NCI-H2081 treated with DMSO at 0.1 percent for 48 hours (cell line): ENCODE measurements at regions not wholly inside any gene's neighbourhood (a gene's known extent, or its start where the extent isn't known, plus 50 kb on each side); places are given as distances from the start of the nearest gene placed in this dataset.
"Not testable (repeated sequence)": the region's sequence is repeated elsewhere in the genome, so short reads cannot be mapped to it uniquely, and the experiment has no call there.

Experiments used
- DNase-seq: peaks from one replicate; lab custom pipeline; 2025; lab: John Stamatoyannopoulos, UW

- no peak for DNase-seq
Measured at GRCh38 chr5:84961193-84961592, 576.5 kb upstream of the EDIL3 start.

- no peak for DNase-seq
Measured at GRCh38 chr5:84961903-84962302, 577.2 kb upstream of the EDIL3 start.

- no peak for DNase-seq
Measured at GRCh38 chr5:84983093-84983492, 598.4 kb upstream of the EDIL3 start.

- DNase-seq, result no peak
Measured at GRCh38 chr5:84985148-84985547, 600.5 kb upstream of the EDIL3 start.

- no peak for DNase-seq
Measured at GRCh38 chr5:84986688-84987087, 602.0 kb upstream of the EDIL3 start.

- no peak for DNase-seq
Measured at GRCh38 chr5:85000671-85001070, 616.0 kb upstream of the EDIL3 start.

- DNase-seq, result not testable (repeated sequence)
Measured at GRCh38 chr5:85002026-85002425, 617.3 kb upstream of the EDIL3 start.

GRCh38 chr5:85010014-85010562, 625.4 kb upstream of the EDIL3 start:
- DNase-seq, result no peak

GRCh38 chr5:85017261-85017660, 632.6 kb upstream of the EDIL3 start:
- DNase-seq, result no peak

- DNase-seq, result no peak
Measured at GRCh38 chr5:85030316-85031084, 645.8 kb upstream of the EDIL3 start.

- peak; percentile 34 for DNase-seq
Measured at GRCh38 chr5:85049020-85049419, 664.3 kb upstream of the EDIL3 start.

GRCh38 chr5:85052826-85053225, 668.1 kb upstream of the EDIL3 start:
- DNase-seq, result no peak

- no peak for DNase-seq
Measured at GRCh38 chr5:85069659-85070640, 685.3 kb upstream of the EDIL3 start.

- DNase-seq, result no peak
Measured at GRCh38 chr5:85077581-85077980, 692.9 kb upstream of the EDIL3 start.

GRCh38 chr5:85096421-85096820, 711.7 kb upstream of the EDIL3 start:
- DNase-seq, result no peak

- DNase-seq, result no peak
Measured at GRCh38 chr5:85108471-85108870, 723.8 kb upstream of the EDIL3 start.

- no peak for DNase-seq
Measured at GRCh38 chr5:85109616-85110015, 724.9 kb upstream of the EDIL3 start.

GRCh38 chr5:85132269-85132668, 747.6 kb upstream of the EDIL3 start:
- DNase-seq, result no peak

- no peak for DNase-seq
Measured at GRCh38 chr5:85140471-85140870, 755.8 kb upstream of the EDIL3 start.

GRCh38 chr5:85143138-85143537, 758.5 kb upstream of the EDIL3 start:
- no peak for DNase-seq

- DNase-seq, result no peak
Measured at GRCh38 chr5:85148701-85149100, 764.0 kb upstream of the EDIL3 start.

GRCh38 chr5:85159395-85159794, 774.7 kb upstream of the EDIL3 start:
- DNase-seq, result no peak

- no peak for DNase-seq
Measured at GRCh38 chr5:85168474-85168873, 783.8 kb upstream of the EDIL3 start.
